AG09319 (cell line): ENCODE measurements at regions not wholly inside any gene's neighbourhood (a gene's known extent, or its start where the extent isn't known, plus 50 kb on each side); places are given as distances from the start of the nearest gene placed in this dataset.

Experiments
- DNase-seq: peaks from one replicate; pipeline ENCODE4 v3.0.0-alpha.2; 2010; ENCODE audit warnings: low read depth; ENCODE audit errors: extremely low read depth
- TF ChIP-seq, protein P1 (sequence below): IDR thresholded peaks from 2 replicates; pipeline ENCODE4 v1.5.1; 2011; ENCODE audit warnings: low read depth, mild to moderate bottlenecking, inconsistent platforms, low read length, moderate library complexity

DNA sequence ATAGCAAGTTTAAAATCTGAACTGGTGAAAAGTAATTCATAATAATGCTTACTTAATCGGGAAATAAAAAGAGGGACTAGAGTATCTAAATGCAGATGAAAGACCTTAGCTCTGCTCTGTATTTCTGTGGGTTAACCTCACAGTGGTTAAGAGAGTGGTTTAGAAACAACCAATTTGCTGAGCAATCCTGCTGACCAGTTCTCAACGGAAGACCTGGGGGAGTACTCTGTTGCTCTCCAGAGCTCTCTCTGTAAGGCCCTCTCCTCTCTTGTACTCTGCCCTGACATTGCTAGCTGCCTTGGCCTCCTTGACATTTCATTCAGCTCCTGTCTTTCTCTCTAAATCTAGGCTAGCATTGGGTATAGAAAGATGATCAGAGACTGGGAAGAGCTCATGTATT lies 1186.6 kb upstream of the SEMA6A start:
- no peak for DNase-seq
- TF ChIP-seq, protein P1, sequence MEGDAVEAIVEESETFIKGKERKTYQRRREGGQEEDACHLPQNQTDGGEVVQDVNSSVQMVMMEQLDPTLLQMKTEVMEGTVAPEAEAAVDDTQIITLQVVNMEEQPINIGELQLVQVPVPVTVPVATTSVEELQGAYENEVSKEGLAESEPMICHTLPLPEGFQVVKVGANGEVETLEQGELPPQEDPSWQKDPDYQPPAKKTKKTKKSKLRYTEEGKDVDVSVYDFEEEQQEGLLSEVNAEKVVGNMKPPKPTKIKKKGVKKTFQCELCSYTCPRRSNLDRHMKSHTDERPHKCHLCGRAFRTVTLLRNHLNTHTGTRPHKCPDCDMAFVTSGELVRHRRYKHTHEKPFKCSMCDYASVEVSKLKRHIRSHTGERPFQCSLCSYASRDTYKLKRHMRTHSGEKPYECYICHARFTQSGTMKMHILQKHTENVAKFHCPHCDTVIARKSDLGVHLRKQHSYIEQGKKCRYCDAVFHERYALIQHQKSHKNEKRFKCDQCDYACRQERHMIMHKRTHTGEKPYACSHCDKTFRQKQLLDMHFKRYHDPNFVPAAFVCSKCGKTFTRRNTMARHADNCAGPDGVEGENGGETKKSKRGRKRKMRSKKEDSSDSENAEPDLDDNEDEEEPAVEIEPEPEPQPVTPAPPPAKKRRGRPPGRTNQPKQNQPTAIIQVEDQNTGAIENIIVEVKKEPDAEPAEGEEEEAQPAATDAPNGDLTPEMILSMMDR, result no peak

GRCh38 chr5:117759849-117760499 lies 1185.4 kb upstream of the SEMA6A start:
- DNase-seq, result no peak
- TF ChIP-seq, protein P1, result no peak

DNA sequence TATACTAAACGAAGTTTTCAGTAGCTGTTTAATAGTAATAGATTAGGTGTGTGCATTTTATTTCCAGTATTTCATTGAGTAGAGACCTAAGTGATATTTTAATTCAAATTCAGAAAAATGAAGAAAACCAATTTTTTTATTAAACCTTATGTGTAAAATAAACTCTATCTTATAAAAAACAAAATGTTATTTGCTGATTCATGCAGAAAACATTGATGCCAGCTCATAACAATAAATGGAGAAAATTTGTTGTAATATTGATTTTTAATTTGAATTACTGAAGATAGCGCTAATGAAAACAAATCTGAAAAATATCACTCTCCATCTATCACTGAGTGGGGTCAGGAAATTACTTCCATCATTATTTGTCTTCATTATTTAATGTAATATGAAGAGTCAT lies 1177.8 kb upstream of the SEMA6A start:
- no peak for DNase-seq
- TF ChIP-seq, protein P1, result no peak

DNA sequence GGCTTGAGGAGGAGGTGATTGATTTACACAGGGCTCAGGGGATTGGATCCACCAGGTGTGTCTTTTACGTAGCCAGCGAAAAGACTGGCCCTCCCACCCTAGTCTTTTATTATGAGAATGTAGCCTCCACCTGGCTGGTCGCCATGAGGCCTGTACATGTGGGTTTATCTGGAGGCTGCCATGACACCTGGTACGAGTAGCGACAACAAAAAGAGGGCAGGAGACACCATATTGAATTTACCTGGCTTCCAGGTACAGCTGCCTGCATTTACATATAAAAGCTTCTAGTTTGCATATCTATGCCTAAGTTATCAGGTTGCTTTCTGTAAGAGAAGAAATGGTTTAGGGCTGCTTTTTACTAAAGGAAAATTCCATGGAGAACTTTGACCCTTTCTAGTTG lies 1173.7 kb upstream of the SEMA6A start:
- DNase-seq, result no peak

GRCh38 chr5:117743337-117743736 lies 1168.7 kb upstream of the SEMA6A start:
- TF ChIP-seq, protein P1, result no peak
- no peak for DNase-seq

More for the DNA sequence above, 1173.7 kb upstream of the SEMA6A start:
- TF ChIP-seq, protein P1, result no peak

DNA sequence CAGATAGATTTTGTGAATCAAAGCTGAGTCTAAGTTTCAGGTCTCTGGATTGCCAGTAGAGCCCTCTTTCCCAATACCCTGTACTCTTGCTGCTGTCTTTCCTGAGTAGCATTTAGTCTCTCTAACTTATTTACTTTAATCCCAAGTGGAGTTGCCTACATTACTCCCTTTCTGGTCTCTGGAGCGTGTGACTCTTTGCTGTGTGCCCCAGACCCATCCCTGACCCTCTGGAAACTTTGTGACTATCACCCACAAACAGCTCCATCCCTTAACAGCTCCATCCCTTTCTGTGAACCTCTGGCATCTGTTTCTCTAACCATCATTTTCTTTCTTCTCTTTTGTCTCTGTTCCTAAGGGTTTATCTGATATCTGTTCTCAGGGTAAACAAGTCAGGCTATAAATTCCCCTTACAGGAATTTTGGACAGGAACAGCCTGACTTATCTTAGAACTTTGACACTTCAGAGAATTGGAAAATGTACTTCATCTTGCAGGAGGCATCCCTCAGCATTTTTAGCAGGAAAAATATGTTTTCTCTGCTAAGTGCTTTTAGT lies 1167.1 kb upstream of the SEMA6A start:
- TF ChIP-seq, protein P1, result no peak
- no peak for DNase-seq

DNA sequence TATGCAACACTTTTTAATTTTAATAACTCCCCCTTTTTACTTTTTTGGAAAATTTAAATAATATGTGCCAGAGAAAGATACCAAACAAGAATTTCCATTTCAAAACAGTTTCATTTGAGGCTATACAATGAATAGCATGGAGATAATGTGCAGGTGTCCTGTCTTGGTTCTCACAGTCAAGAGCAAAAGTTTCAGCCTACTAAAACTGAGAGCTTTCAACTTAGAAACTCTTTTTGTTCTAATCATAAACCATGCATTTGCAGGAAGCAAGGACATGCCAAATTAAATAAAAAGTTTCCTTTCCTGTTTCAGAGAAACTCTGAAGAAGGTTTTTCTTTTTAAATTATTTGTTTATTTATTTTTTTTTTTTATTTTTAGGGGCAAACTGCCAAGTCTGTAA lies 1165.6 kb upstream of the SEMA6A start:
- no peak for DNase-seq
- TF ChIP-seq, protein P1, result no peak
